Esophagus squamous epithelium (tissue), 5 donors: ENCODE measurements at regions not wholly inside any gene's neighbourhood (a gene's known extent, or its start where the extent isn't known, plus 50 kb on each side); places are given as distances from the start of the nearest gene placed in this dataset.

Experiments
- DNase-seq: peaks from one replicate; lab custom pipeline; 2025; lab: John Stamatoyannopoulos, UW
- H3K27ac ChIP-seq, 4 donors: fragments of 200-600 bp; sonication (generic); one replicate each; pipeline ENCODE4 v1.5.1; 2016 to 2019; ENCODE audit warnings: mild to moderate bottlenecking in 1 of 4
- H3K27me3 ChIP-seq, 4 donors: fragments of 200-600 bp; sonication (generic); 1 replicate in 3 of 4; 2 replicates in 1 of 4; pipeline versions ENCODE4 v1.5.1 to v1.6.0; 2017 to 2021; ENCODE audit warnings: antibody characterized with exemption in 1 of 4
- H3K36me3 ChIP-seq, 3 donors: fragments of 200-600 bp; sonication (generic); one replicate each; pipeline ENCODE4 v1.5.1; 2016 to 2019
- H3K4me1 ChIP-seq, 3 donors: fragments of 200-600 bp; sonication (generic); one replicate each; pipeline ENCODE4 v1.5.1; 2017 to 2019
- H3K4me3 ChIP-seq, 4 donors: fragments of 200-600 bp; sonication (generic); 1 replicate in 3 of 4; 2 replicates in 1 of 4; pipeline ENCODE4 v1.5.1; 2016 to 2019; ENCODE audit warnings: mild to moderate bottlenecking in 2 of 4, moderate library complexity in 1 of 4
- H3K9me3 ChIP-seq, 3 donors: fragments of 200-600 bp; sonication (generic); one replicate each; pipeline ENCODE4 v1.5.1; 2016 to 2019
- POLR2A ChIP-seq, 4 donors: fragments of 450-650 bp; IDR thresholded peaks; one replicate each; pipeline ENCODE4 v1.6.1; 2017; ENCODE audit warnings: antibody characterized with exemption in 4 of 4, mild to moderate bottlenecking in 4 of 4, moderate library complexity in 3 of 4
- WGBS, 2 donors: methylation state at CpG; one replicate each; pipeline ENCODE4 v1.1.5; 2018; 5-methylcytosine and 5-hydroxymethylcytosine counted together
- intact Hi-C: fragments of 100-400 bp; cut with DNase I; formaldehyde crosslinking; loops from one replicate; pipeline ENCODE4 v1.15.0; 2022
- TF ChIP-seq, protein P1 (sequence below), 6 experiments: fragments of 450-650 bp in 4 of 6; fragments of 200-600 bp in 2 of 6; sonication (generic) in 2 of 6; IDR thresholded peaks; one replicate each; pipeline ENCODE4 v1.5.1; 2016 to 2019; ENCODE audit warnings: antibody characterized with exemption in 6 of 6, mild to moderate bottlenecking in 4 of 6, moderate library complexity in 4 of 6
- donor health status: DM: yes; HTN: yes; CAD: no.

DNA sequence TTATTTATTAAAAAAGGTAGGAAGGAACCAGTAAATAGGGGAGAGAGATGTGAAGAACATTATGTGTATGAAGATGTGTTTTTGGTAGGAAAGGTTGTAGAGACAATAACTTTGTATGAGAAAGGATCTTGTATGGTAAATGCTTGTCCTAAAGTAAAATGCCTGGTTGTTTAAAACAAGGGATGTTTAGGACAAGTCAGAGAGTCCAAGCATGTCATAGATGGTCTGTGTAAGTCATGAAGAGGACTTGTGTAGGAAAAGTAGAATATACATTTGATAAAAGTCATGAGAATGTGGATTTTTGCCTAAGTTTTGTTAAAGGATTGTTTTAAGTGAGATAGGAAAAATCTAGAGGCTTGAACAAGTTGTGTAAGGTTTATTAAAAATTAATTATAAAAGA lies 325.1 kb downstream of the CDH26 start:
- intact Hi-C loops: no loop called here
- DNase-seq: no peak
- no peak for TF ChIP-seq POLR2A (IDR thresholded peaks at IDR 0.05)
- TF ChIP-seq, protein P1, sequence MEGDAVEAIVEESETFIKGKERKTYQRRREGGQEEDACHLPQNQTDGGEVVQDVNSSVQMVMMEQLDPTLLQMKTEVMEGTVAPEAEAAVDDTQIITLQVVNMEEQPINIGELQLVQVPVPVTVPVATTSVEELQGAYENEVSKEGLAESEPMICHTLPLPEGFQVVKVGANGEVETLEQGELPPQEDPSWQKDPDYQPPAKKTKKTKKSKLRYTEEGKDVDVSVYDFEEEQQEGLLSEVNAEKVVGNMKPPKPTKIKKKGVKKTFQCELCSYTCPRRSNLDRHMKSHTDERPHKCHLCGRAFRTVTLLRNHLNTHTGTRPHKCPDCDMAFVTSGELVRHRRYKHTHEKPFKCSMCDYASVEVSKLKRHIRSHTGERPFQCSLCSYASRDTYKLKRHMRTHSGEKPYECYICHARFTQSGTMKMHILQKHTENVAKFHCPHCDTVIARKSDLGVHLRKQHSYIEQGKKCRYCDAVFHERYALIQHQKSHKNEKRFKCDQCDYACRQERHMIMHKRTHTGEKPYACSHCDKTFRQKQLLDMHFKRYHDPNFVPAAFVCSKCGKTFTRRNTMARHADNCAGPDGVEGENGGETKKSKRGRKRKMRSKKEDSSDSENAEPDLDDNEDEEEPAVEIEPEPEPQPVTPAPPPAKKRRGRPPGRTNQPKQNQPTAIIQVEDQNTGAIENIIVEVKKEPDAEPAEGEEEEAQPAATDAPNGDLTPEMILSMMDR (IDR thresholded peaks at IDR 0.05): no peak

DNA sequence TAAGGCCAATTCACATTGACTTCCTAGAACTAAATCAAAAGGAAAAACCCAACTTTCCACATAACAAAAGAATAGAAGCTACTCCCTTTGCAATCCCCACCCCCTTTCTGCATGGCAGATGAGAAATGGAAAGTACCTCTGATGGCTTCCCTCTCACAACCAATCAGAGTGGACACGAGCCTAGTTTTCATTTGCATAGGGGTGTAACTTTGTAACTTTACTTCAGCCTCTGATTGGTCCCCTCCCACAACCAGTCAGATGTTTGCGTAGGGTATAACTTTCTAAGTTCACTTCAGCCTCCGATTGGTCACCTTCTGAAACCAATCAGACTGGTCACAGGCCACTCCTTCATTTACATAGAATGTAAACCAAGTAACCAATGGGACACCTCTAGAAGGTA lies 328.5 kb downstream of the CDH26 start:
- 76% methylated on average over 3 of the region's 3 CpGs for WGBS, 2 donors
- Histone ChIP-seq H3K4me1 (no peaks in the 10 kb centered on the region), H3K4me3 (no peak overlapping the region), H3K27ac (no peak overlapping the region), H3K27me3 (no peaks in the 10 kb centered on the region), H3K36me3 (no peaks in the 10 kb centered on the region), H3K9me3 (peaks cover 0 to 35% (median 8%) of the 10 kb centered on the region in 3 donors)
- TF ChIP-seq, protein P1 (IDR thresholded peaks at IDR 0.05): no peak
- intact Hi-C loops: no loop called here
- DNase-seq: no peak

More for the DNA sequence above, 325.1 kb downstream of the CDH26 start:
- H3K4me1 ChIP-seq: no peaks in the 10 kb centered on the region
- no peaks in the 10 kb centered on the region for H3K27me3 ChIP-seq
- no peak overlapping the region for H3K4me3 ChIP-seq
- H3K36me3 ChIP-seq: no peaks in the 10 kb centered on the region
- H3K27ac ChIP-seq: no peak overlapping the region
- peaks cover 0 to 8% (median 5%) of the 10 kb centered on the region in 3 donors for H3K9me3 ChIP-seq

DNA sequence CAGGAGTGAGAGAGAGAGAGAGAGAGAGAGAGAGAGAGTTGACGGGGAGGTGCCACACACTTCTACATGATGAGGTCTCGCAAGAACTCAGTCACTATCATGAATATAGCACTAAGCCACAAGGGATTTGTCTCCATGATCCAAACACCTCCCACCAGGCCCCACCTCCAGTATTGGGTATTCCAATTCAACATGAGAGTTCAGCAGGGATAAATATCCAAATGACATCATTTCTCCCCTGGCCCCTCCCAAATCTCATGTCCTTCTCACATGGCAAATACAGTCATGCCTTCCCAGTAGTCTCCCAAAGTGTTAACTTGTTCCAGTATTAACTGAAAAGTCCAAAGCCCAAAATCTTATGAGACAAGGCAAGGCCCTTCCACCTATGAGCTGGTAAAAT lies 330.7 kb downstream of the CDH26 start:
- intact Hi-C loops: no loop called here
- no peak for DNase-seq
- H3K27me3 ChIP-seq: no peaks in the 10 kb centered on the region

DNA sequence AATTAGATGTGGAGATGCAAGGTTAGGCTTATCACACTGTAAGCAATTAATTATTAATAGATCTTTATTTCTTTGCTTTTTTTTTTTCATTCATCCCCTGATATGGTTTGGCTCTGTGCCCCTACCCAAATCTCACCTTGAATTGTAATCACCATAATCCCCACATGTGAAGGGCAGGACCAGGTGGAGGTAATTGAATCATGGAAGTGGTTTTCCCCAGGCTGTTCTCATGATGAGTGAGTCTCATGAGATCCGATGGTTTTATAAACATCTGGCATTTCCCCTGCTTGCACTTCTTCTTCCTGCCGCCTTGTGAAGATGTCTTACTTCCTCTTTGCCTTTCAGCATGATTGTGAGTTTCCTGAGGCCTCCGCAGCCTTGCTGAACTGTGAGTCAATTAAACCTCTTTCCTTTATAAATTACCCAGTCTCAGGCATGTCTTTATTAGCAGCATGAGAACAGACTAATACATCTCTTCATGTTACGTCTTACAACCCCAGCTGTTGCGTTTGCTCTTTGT lies 333.8 kb downstream of the CDH26 start:
- Histone ChIP-seq H3K27ac (no peak overlapping the region), H3K27me3 (no peaks in the 10 kb centered on the region), H3K9me3 (peaks cover 0 to 26% (median 3%) of the 10 kb centered on the region in 3 donors), H3K4me1 (no peaks in the 10 kb centered on the region), H3K4me3 (no peak overlapping the region), H3K36me3 (no peaks in the 10 kb centered on the region)
- intact Hi-C loops: no loop called here
- 56 to 62% methylated on average over 5 of the region's 5 CpGs for WGBS, 2 donors
- TF ChIP-seq, protein P1 (IDR thresholded peaks at IDR 0.05): no peak
- TF ChIP-seq POLR2A (IDR thresholded peaks at IDR 0.05): no peak
- no peak for DNase-seq

More for the DNA sequence above, 330.7 kb downstream of the CDH26 start:
- TF ChIP-seq, protein P1 (IDR thresholded peaks at IDR 0.05): no peak
- TF ChIP-seq POLR2A (IDR thresholded peaks at IDR 0.05): no peak
- no peaks in the 10 kb centered on the region for H3K36me3 ChIP-seq
- WGBS, 2 donors: 91 to 92% methylated on average over 2 of the region's 2 CpGs
- H3K4me3 ChIP-seq: no peak overlapping the region
- H3K27ac ChIP-seq: no peak overlapping the region
- H3K9me3 ChIP-seq: peaks cover 0 to 29% (median 3%) of the 10 kb centered on the region in 3 donors
- H3K4me1 ChIP-seq: no peaks in the 10 kb centered on the region

DNA sequence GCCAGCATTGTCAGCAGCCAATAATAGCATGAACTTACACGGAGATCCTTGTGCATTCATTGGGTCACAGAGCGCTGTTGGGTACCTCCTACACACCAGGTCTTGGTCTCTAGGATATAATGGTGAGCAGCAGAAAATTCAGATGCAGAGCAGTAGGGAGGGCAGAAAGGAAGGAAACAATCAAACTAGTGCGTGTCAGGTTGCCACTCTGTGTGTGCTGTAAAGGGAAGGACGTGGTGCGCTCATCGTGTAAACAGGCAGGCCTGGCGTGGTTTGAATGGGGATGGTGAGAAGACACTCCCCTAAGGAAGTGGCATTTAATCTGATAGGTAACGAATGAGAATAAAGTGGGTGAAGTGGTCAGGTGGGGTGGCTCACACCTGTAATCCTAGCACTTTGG lies 336.4 kb downstream of the CDH26 start:
- Histone ChIP-seq H3K4me1 (no peaks in the 10 kb centered on the region), H3K9me3 (peaks cover 0 to 20% (median 3%) of the 10 kb centered on the region in 3 donors), H3K4me3 (no peak overlapping the region), H3K27me3 (no peaks in the 10 kb centered on the region), H3K27ac (no peak overlapping the region), H3K36me3 (no peaks in the 10 kb centered on the region)
- no peak for DNase-seq
- TF ChIP-seq, protein P1 (IDR thresholded peaks at IDR 0.05): no peak
- TF ChIP-seq POLR2A (IDR thresholded peaks at IDR 0.05): no peak
- intact Hi-C loops: no loop called here
- 57 to 58% methylated on average over 8 of the region's 8 CpGs for WGBS, 2 donors
